Spleen (tissue), 7 donors: ENCODE measurements at regions not wholly inside any gene's neighbourhood (a gene's known extent, or its start where the extent isn't known, plus 50 kb on each side); places are given as distances from the start of the nearest gene placed in this dataset.

Source experiments
- CTCF ChIP-seq, 11 experiments: fragments of 200-600 bp in 7 of 11; fragments of 450-650 bp in 4 of 11; sonication (generic) in 4 of 11; IDR thresholded peaks in 8 of 11; conservative IDR thresholded peaks in 3 of 11; 1 replicate in 7 of 11; 2 replicates in 4 of 11; pipeline versions ENCODE4 v1.4.0 to v1.8.0; 2016 to 2021; ENCODE audit warnings: antibody characterized with exemption in 11 of 11, inconsistent platforms in 4 of 11, mild to moderate bottlenecking in 1 of 11
- POLR2A ChIP-seq, 3 donors: fragments of 450-650 bp; IDR thresholded peaks; one replicate each; pipeline ENCODE4 v1.5.1; 2017; ENCODE audit warnings: antibody characterized with exemption in 3 of 3, mild to moderate bottlenecking in 1 of 3
- POLR2AphosphoS5 ChIP-seq, 3 donors: sonication (generic); formaldehyde crosslinking; IDR thresholded peaks; one replicate each; pipeline ENCODE4 v1.5.1; 2017; ENCODE audit warnings: antibody characterized with exemption in 3 of 3
- donor health status: DM: no; HTN: no; CAD: no; lungs with moderate emphysema.
- donor health status: DM: no; HTN: no; CAD: no.
- donor health status: DM: no; HTN: no; CAD: no.

- TF ChIP-seq CTCF (IDR thresholded peaks at IDR 0.05 in 8 of 11, conservative IDR thresholded peaks at IDR 0.05 in 3 of 11) (no peak), POLR2AphosphoS5 (IDR thresholded peaks at IDR 0.05) (no peak), POLR2A (IDR thresholded peaks at IDR 0.05) (no peak)
These were observed 115.9 kb upstream of the CCNG1 start for GRCh38 chr5:163321511-163321910.
